ENCODE measurements at regions not wholly inside any gene's neighbourhood (a gene's known extent, or its start where the extent isn't known, plus 50 kb on each side); places are given as distances from the start of the nearest gene placed in this dataset.
"Not testable (repeated sequence)": the region's sequence is repeated elsewhere in the genome, so short reads cannot be mapped to it uniquely, and the experiment has no call there.

- DNase-seq = no peak
- intact Hi-C loops (cut with DNase I) = no loop called here
- Histone ChIP-seq H3K27me3 (no peaks in the 10 kb centered on the region), H3K4me3 (no peak overlapping the region), H3K4me1 (no peaks in the 10 kb centered on the region), H3K27ac (no peak overlapping the region), H3K36me3 (no peaks in the 10 kb centered on the region), H3K9me3 (peaks cover 0 to 8% (median 0%) of the 10 kb centered on the region in 11 donors)
- no peak for ATAC-seq
- WGBS, 2 donors = 60 to 76% methylated on average over 3 of the region's 3 CpGs
- TF ChIP-seq CTCF (IDR thresholded peaks at IDR 0.05) = no peak
Measured at GRCh38 chr3:5899014-5899761, 711.7 kb downstream of the EDEM1 start.

- Histone ChIP-seq H3K27ac (no peak overlapping the region), H3K9me3 (peaks cover 0 to 10% (median 0%) of the 10 kb centered on the region in 11 donors), H3K36me3 (no peaks in the 10 kb centered on the region), H3K4me3 (no peak overlapping the region), H3K4me1 (no peaks in the 10 kb centered on the region), H3K27me3 (no peaks in the 10 kb centered on the region)
- WGBS, 2 donors = 92 to 93% methylated on average over 9 of the region's 9 CpGs
- no peak for DNase-seq
- no peak for TF ChIP-seq CTCF (IDR thresholded peaks at IDR 0.05)
- no peak for ATAC-seq
- intact Hi-C loops (cut with DNase I) = no loop called here
Measured at GRCh38 chr3:5917932-5918331, 730.4 kb downstream of the EDEM1 start.

- intact Hi-C loops (cut with DNase I) = no loop called here
- no peak overlapping the region for H3K4me3 ChIP-seq
- ATAC-seq (no peak), DNase-seq (no peak)
- peaks cover 0 to 10% (median 0%) of the 10 kb centered on the region in 11 donors for H3K9me3 ChIP-seq
- no peak overlapping the region for H3K27ac ChIP-seq
- H3K36me3 ChIP-seq = no peaks in the 10 kb centered on the region
- TF ChIP-seq CTCF (IDR thresholded peaks at IDR 0.05) = no peak
- no peaks in the 10 kb centered on the region for H3K27me3 ChIP-seq
- 68 to 77% methylated on average over 7 of the region's 7 CpGs for WGBS, 2 donors
- no peaks in the 10 kb centered on the region for H3K4me1 ChIP-seq
Measured at GRCh38 chr3:5918626-5919025, 731.1 kb downstream of the EDEM1 start.

GRCh38 chr3:5929027-5929426 is 741.5 kb downstream of the EDEM1 start:
- Histone ChIP-seq H3K27me3 (no peaks in the 10 kb centered on the region), H3K4me3 (no peak overlapping the region), H3K27ac (no peak overlapping the region), H3K36me3 (no peaks in the 10 kb centered on the region), H3K4me1 (no peaks in the 10 kb centered on the region), H3K9me3 (peaks cover 0 to 7% (median 0%) of the 10 kb centered on the region in 11 donors)
- no peak for ATAC-seq
- DNase-seq = no peak
- TF ChIP-seq CTCF (IDR thresholded peaks at IDR 0.05) = no peak
- intact Hi-C loops (cut with DNase I) = no loop called here
- 81 to 86% methylated on average over 7 of the region's 7 CpGs for WGBS, 2 donors

- H3K9me3 ChIP-seq = peaks cover 0 to 23% (median 0%) of the 10 kb centered on the region in 11 donors
- not testable (repeated sequence) for ATAC-seq
- 60% methylated on average over 4 of the region's 4 CpGs for WGBS, 2 donors
Measured at GRCh38 chr3:5944061-5944460, 756.6 kb downstream of the EDEM1 start.

More at GRCh38 chr3:5944061-5944460, 756.6 kb downstream of the EDEM1 start:
- H3K27ac ChIP-seq; H3K27me3 ChIP-seq; H3K4me1 ChIP-seq; DNase-seq; intact Hi-C loops (cut with DNase I); H3K4me3 ChIP-seq; H3K36me3 ChIP-seq: not testable (repeated sequence)

Measured in heart right ventricle (tissue), 16 donors.